CD14-positive monocyte (primary cell): ENCODE measurements at regions not wholly inside any gene's neighbourhood (a gene's known extent, or its start where the extent isn't known, plus 50 kb on each side); places are given as distances from the start of the nearest gene placed in this dataset.

ENCODE experiments used
- DNase-seq, 3 donors: peaks; one replicate each; pipeline ENCODE4 v3.0.0-alpha.2; 2011 to 2022
- H2AFZ ChIP-seq: 2 replicates; pipeline ENCODE4 v1.6.0; 2012; ENCODE audit warnings: mild to moderate bottlenecking, low read depth, low read length, inconsistent platforms; ENCODE audit not compliant: insufficient read depth, poor library complexity, severe bottlenecking
- H3K27ac ChIP-seq, 2 donors: 1 replicate in 1 of 2; 2 replicates in 1 of 2; pipeline ENCODE4 v1.5.1; 2012 to 2013; ENCODE audit warnings: low read length in 2 of 2, control low read depth in 1 of 2, inconsistent platforms in 1 of 2, low read depth in 1 of 2, mild to moderate bottlenecking in 1 of 2
- H3K27me3 ChIP-seq, 2 donors: one replicate each; pipeline versions ENCODE4 v1.6.0 to v1.6.1; 2011 to 2013; ENCODE audit warnings: low read length in 2 of 2; ENCODE audit not compliant: control insufficient read depth in 2 of 2, insufficient read depth in 2 of 2
- H3K36me3 ChIP-seq, 2 donors: replicated peaks in 1 of 2; 1 replicate in 1 of 2; 2 replicates in 1 of 2; pipeline versions ENCODE4 v1.5.1 to v1.6.1; 2012 to 2013; ENCODE audit warnings: low read length in 2 of 2, control low read depth in 1 of 2, inconsistent platforms in 1 of 2, mild to moderate bottlenecking in 1 of 2; ENCODE audit not compliant: insufficient read depth in 2 of 2, control insufficient read depth in 1 of 2
- H3K4me1 ChIP-seq, 2 donors: 1 replicate in 1 of 2; 2 replicates in 1 of 2; pipeline versions ENCODE4 v1.5.1 to v1.6.1; 2012 to 2013; ENCODE audit warnings: low read length in 2 of 2, control low read depth in 1 of 2, inconsistent platforms in 1 of 2, mild to moderate bottlenecking in 1 of 2, moderate library complexity in 1 of 2; ENCODE audit not compliant: insufficient read depth in 2 of 2, control insufficient read depth in 1 of 2
- H3K4me2 ChIP-seq: replicated peaks from 2 replicates; pipeline ENCODE3; 2012; ENCODE audit warnings: low read length, moderate library complexity, mild to moderate bottlenecking; ENCODE audit not compliant: poor library complexity, severe bottlenecking; ENCODE audit errors: extremely low read depth
- H3K4me3 ChIP-seq, 3 experiments: fragments of 200-600 bp in 1 of 3; sonication (generic) in 1 of 3; replicated peaks in 1 of 3; 1 replicate in 2 of 3; 2 replicates in 1 of 3; pipeline ENCODE4 v1.5.1; 2011 to 2013; ENCODE audit warnings: low read length in 3 of 3, mild to moderate bottlenecking in 3 of 3, control low read depth in 2 of 3, low read depth in 2 of 3, inconsistent platforms in 1 of 3, moderate library complexity in 1 of 3
- H3K79me2 ChIP-seq: 2 replicates; pipeline ENCODE4 v1.6.0; 2012; ENCODE audit warnings: mild to moderate bottlenecking, control low read depth, inconsistent platforms, low read length, moderate library complexity; ENCODE audit not compliant: insufficient read depth
- H3K9ac ChIP-seq: 2 replicates; pipeline ENCODE4 v1.6.0; 2017; ENCODE audit warnings: low read length, mild to moderate bottlenecking; ENCODE audit not compliant: insufficient read depth, poor library complexity, severe bottlenecking
- H3K9me3 ChIP-seq, 2 donors: replicated peaks in 1 of 2; 1 replicate in 1 of 2; 2 replicates in 1 of 2; pipeline versions ENCODE4 v1.5.1 to v1.6.1; 2012 to 2013; ENCODE audit warnings: low read length in 2 of 2, control low read depth in 1 of 2; ENCODE audit not compliant: control insufficient read depth in 1 of 2, insufficient read depth in 1 of 2
- H4K20me1 ChIP-seq: 2 replicates; pipeline ENCODE4 v1.6.0; 2012; ENCODE audit warnings: mild to moderate bottlenecking, low read length, control low read depth, moderate library complexity; ENCODE audit not compliant: insufficient read depth
- H3K27ac Mint-ChIP-seq, 7 donors: one replicate each; pipeline ENCODE4 v1.8.0; 2020; ENCODE audit warnings: mild to moderate bottlenecking in 7 of 7, mixed read lengths in 7 of 7, moderate library complexity in 6 of 7, inconsistent platforms in 2 of 7
- H3K27me3 Mint-ChIP-seq, 3 donors: one replicate each; pipeline ENCODE4 v1.8.0; 2021 to 2022; ENCODE audit warnings: low read depth in 3 of 3, mild to moderate bottlenecking in 3 of 3, mixed read lengths in 3 of 3, moderate library complexity in 3 of 3, inconsistent platforms in 1 of 3
- H3K36me3 Mint-ChIP-seq, 2 donors: one replicate each; pipeline ENCODE4 v1.8.0; 2020; ENCODE audit warnings: mixed read lengths in 2 of 2, inconsistent platforms in 1 of 2, mild to moderate bottlenecking in 1 of 2
- H3K4me1 Mint-ChIP-seq: one replicate; pipeline ENCODE4 v1.8.0; 2020; ENCODE audit warnings: mild to moderate bottlenecking, mixed read lengths
- H3K4me3 Mint-ChIP-seq, 2 donors: one replicate each; pipeline ENCODE4 v1.8.0; 2020; ENCODE audit warnings: mild to moderate bottlenecking in 2 of 2, mixed read lengths in 2 of 2, moderate library complexity in 1 of 2
- H3K9me3 Mint-ChIP-seq, 7 donors: one replicate each; pipeline ENCODE4 v1.8.0; 2020 to 2022; ENCODE audit warnings: mixed read lengths in 7 of 7, mild to moderate bottlenecking in 6 of 7, moderate library complexity in 6 of 7, inconsistent platforms in 2 of 7
- WGBS: methylation state at CpG from one replicate; pipeline ENCODE4 v1.1.5; 2013; ENCODE audit warnings: missing lambda C conversion rate; ENCODE audit not compliant: insufficient coverage; 5-methylcytosine and 5-hydroxymethylcytosine counted together
- intact Hi-C, 2 donors: fragments of 100-400 bp; cut with micrococcal nuclease; formaldehyde crosslinking; loops; one replicate each; pipeline versions ENCODE4 v1.15.0 to v1.15.1; 2023
- TF ChIP-seq, protein P1 (sequence below): fragments of 200-600 bp; IDR thresholded peaks from one replicate; pipeline ENCODE4 v1.8.0; 2022; ENCODE audit warnings: antibody characterized with exemption, mild to moderate bottlenecking

DNA sequence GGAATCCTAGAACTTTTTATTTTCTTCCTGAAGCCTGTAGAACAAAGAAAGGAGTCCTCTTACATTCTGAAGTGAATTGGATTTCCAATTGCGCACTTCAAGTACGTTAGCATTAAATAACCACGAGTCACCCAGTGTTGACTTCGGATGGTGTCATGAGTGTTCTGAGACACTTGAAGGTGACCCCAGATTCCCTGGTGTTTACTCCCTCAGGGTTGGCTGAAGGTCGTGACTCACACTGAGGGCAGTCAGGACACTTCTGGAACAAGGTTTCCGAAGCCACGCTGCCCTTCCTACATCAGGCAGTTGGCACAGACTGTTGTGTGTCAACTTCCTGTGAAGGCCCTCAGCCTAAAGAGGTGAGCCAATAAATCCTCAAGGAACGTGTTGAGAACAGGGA lies 186.6 kb upstream of the CELF2 start:
- Mint-ChIP-seq H3K4me1 (no peaks in the 10 kb centered on the region), H3K27me3 (peaks cover 0 to 8% (median 2%) of the 10 kb centered on the region in 3 donors), H3K27ac (peak overlapping the region in 1 of 7 donors; percentile 50), H3K4me3 (no peak overlapping the region), H3K9me3 (peaks cover under 1 to 6% (median 3%) of the 10 kb centered on the region in 7 donors), H3K36me3 (no peaks in the 10 kb centered on the region)
- Histone ChIP-seq H3K4me1 (no peaks in the 10 kb centered on the region), H3K4me3 (no peak overlapping the region), H3K9me3 (no peaks in the 10 kb centered on the region), H3K79me2 (no peaks in the 10 kb centered on the region), H2AFZ (no peak overlapping the region), H3K27me3 (peaks cover 0 to 3% of the 10 kb centered on the region in 2 donors), H4K20me1 (no peaks in the 10 kb centered on the region), H3K36me3 (no peaks in the 10 kb centered on the region), H3K9ac (no peak overlapping the region), H3K27ac (no peak overlapping the region), H3K4me2 (no peak overlapping the region)
- intact Hi-C loops, result no loop called here
- WGBS, result 95% methylated on average over 7 of the region's 8 CpGs
- TF ChIP-seq, protein P1, sequence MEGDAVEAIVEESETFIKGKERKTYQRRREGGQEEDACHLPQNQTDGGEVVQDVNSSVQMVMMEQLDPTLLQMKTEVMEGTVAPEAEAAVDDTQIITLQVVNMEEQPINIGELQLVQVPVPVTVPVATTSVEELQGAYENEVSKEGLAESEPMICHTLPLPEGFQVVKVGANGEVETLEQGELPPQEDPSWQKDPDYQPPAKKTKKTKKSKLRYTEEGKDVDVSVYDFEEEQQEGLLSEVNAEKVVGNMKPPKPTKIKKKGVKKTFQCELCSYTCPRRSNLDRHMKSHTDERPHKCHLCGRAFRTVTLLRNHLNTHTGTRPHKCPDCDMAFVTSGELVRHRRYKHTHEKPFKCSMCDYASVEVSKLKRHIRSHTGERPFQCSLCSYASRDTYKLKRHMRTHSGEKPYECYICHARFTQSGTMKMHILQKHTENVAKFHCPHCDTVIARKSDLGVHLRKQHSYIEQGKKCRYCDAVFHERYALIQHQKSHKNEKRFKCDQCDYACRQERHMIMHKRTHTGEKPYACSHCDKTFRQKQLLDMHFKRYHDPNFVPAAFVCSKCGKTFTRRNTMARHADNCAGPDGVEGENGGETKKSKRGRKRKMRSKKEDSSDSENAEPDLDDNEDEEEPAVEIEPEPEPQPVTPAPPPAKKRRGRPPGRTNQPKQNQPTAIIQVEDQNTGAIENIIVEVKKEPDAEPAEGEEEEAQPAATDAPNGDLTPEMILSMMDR, result no peak
- DNase-seq, result peak in 1 of 3 donors; percentile 9

DNA sequence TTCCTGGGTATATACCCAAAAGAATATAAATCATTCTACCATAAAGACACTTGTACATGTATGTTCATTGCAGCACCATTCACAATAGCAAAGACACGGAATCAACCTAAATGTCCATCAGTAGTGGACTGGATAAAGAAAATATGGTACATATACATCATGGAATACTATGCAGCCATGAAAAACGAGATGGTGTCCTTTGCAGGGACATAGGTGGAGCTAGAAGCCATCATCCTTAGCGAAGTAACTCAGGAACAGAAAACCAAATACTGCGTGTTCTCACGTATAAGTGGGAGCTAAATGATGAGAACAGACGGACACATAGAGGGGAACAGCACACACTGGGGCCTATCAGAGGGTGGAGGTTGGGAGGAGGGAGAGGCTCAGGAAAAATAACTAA lies 183.7 kb upstream of the CELF2 start:
- TF ChIP-seq, protein P1, result no peak
- intact Hi-C loops, result no loop called here

More for the DNA sequence above, 183.7 kb upstream of the CELF2 start:
- Histone ChIP-seq H3K4me2 (no peak overlapping the region), H3K9ac (no peak overlapping the region), H3K27ac (no peak overlapping the region), H4K20me1 (no peaks in the 10 kb centered on the region), H3K36me3 (no peaks in the 10 kb centered on the region), H3K27me3 (no peaks in the 10 kb centered on the region), H3K79me2 (no peaks in the 10 kb centered on the region), H2AFZ (no peak overlapping the region), H3K4me3 (no peak overlapping the region), H3K9me3 (peaks cover 0 to 4% of the 10 kb centered on the region in 2 donors), H3K4me1 (no peaks in the 10 kb centered on the region)
- peaks cover 0 to 4% (median 2%) of the 10 kb centered on the region in 3 donors for H3K27me3 Mint-ChIP-seq
- H3K27ac Mint-ChIP-seq, result no peak overlapping the region
- 95% methylated on average over 4 of the region's 6 CpGs for WGBS
- H3K4me1 Mint-ChIP-seq, result no peaks in the 10 kb centered on the region
- no peak for DNase-seq
- no peaks in the 10 kb centered on the region for H3K36me3 Mint-ChIP-seq
- H3K9me3 Mint-ChIP-seq, result peaks cover 2 to 23% (median 11%) of the 10 kb centered on the region in 7 donors
- H3K4me3 Mint-ChIP-seq, result no peak overlapping the region
